ENCODE measurements at regions not wholly inside any gene's neighbourhood (a gene's known extent, or its start where the extent isn't known, plus 50 kb on each side); places are given as distances from the start of the nearest gene placed in this dataset.

GRCh38 chr14:29462321-29462720 lies 465.3 kb downstream of the PRKD1 start:
- Histone ChIP-seq H3K9me3 (replicated peaks; ENCODE audit: control insufficient read depth, insufficient read depth, low read depth, low read length) (no peaks in the 10 kb centered on the region), H3K4me1 (replicated peaks in 1 of 2; ENCODE audit: control insufficient read depth in 2 of 2, insufficient read depth in 2 of 2, low read length in 2 of 2) (no peaks in the 10 kb centered on the region), H2AFZ (ENCODE audit: low read depth, low read length) (no peak overlapping the region), H3K9me1 (ENCODE audit: control insufficient read depth, insufficient read depth, low read length) (no peaks in the 10 kb centered on the region), H3K79me2 (ENCODE audit: control insufficient read depth, insufficient read depth, low read length) (no peaks in the 10 kb centered on the region), H3K27ac (ENCODE audit: extremely low read depth, low read depth, low read length) (no peak overlapping the region), H3K27me3 (ENCODE audit: control insufficient read depth in 2 of 2, insufficient read depth in 2 of 2, low read length in 2 of 2) (no peaks in the 10 kb centered on the region), H3K9ac (ENCODE audit: insufficient read depth in 1 of 2, low read depth in 2 of 2, low read length in 2 of 2) (no peak overlapping the region), H4K20me1 (replicated peaks; ENCODE audit: control insufficient read depth, insufficient read depth, low read length) (no peaks in the 10 kb centered on the region), H3K36me3 (ENCODE audit: control insufficient read depth, insufficient read depth, low read length) (no peaks in the 10 kb centered on the region), H3K4me2 (ENCODE audit: insufficient read depth, low read length) (no peak overlapping the region), H3K4me3 (no peak overlapping the region)
- ChIA-PET POLR2A (no interaction called here), CTCF (ENCODE audit: low intra/inter-chr PET ratio) (no interaction called here)
- FAIRE-seq (no peak), ATAC-seq (no peak), DNase-seq (ENCODE audit: extremely low read depth in 1 of 4, low spot score in 3 of 4) (no peak)
- no peak for TF ChIP-seq PRPF4 (IDR thresholded peaks at IDR 0.05; ENCODE audit: insufficient read depth, low read depth, low read length, poor library complexity, severe bottlenecking)
- TF ChIP-seq SPI1 (IDR thresholded peaks at IDR 0.05; ENCODE audit: borderline replicate concordance, low read depth, low read length): no peak
- TF ChIP-seq SNRNP70 (optimal IDR thresholded peaks at IDR 0.05; ENCODE audit: low read depth, low read length): no peak
- TF ChIP-seq CAMTA2 (CRISPR knock-in tag; conservative IDR thresholded peaks at IDR 0.05): no peak
- no peak for TF ChIP-seq SMAD1 (IDR thresholded peaks at IDR 0.05; ENCODE audit: low read depth, low read length, partially characterized antibody)
- TF ChIP-seq PATZ1 (CRISPR knock-in tag; IDR thresholded peaks at IDR 0.05; ENCODE audit: borderline replicate concordance): no peak
- no peak for TF ChIP-seq MIER1 (IDR thresholded peaks at IDR 0.05; ENCODE audit: low read depth)
- no peak for TF ChIP-seq CCAR2 (IDR thresholded peaks at IDR 0.05; ENCODE audit: low read depth, low read length)
- TF ChIP-seq NCOA6 (IDR thresholded peaks at IDR 0.05): no peak
- TF ChIP-seq NR2F6 (CRISPR knock-in tag; IDR thresholded peaks at IDR 0.05): no peak
- no peak for TF ChIP-seq MCM3 (IDR thresholded peaks at IDR 0.05)
- TF ChIP-seq PHB (CRISPR knock-in tag; IDR thresholded peaks at IDR 0.05): no peak
- no peak for TF ChIP-seq ETS2 (tag; IDR thresholded peaks at IDR 0.05; ENCODE audit: borderline replicate concordance, poor library complexity, severe bottlenecking)
- no peak for TF ChIP-seq LEF1 (IDR thresholded peaks at IDR 0.05)
- BruUV-seq (replicated peaks): no TSS peak
- intact Hi-C loops (cut with micrococcal nuclease): no loop called here
- 0% methylated on average over 1 of the region's 1 CpG for WGBS (ENCODE audit: insufficient coverage, low coverage, missing lambda C conversion rate)
- in situ Hi-C loops (cut with MboI): no loop called here
